Thyroid gland (tissue), 4 donors: ENCODE measurements at regions not wholly inside any gene's neighbourhood (a gene's known extent, or its start where the extent isn't known, plus 50 kb on each side); places are given as distances from the start of the nearest gene placed in this dataset.

ENCODE experiments used
- POLR2A ChIP-seq, 2 donors: fragments of 450-650 bp; IDR thresholded peaks; one replicate each; pipeline ENCODE4 v1.6.1; 2017; ENCODE audit warnings: antibody characterized with exemption in 2 of 2, mild to moderate bottlenecking in 2 of 2, moderate library complexity in 1 of 2
- TF ChIP-seq, protein P1 (sequence below), 6 experiments: fragments of 200-600 bp in 3 of 6; fragments of 450-650 bp in 3 of 6; sonication (generic) in 3 of 6; IDR thresholded peaks; one replicate each; pipeline ENCODE4 v1.5.1; 2016 to 2019; ENCODE audit warnings: antibody characterized with exemption in 6 of 6, mild to moderate bottlenecking in 2 of 6, inconsistent platforms in 1 of 6, moderate library complexity in 1 of 6

- TF ChIP-seq, protein P1, sequence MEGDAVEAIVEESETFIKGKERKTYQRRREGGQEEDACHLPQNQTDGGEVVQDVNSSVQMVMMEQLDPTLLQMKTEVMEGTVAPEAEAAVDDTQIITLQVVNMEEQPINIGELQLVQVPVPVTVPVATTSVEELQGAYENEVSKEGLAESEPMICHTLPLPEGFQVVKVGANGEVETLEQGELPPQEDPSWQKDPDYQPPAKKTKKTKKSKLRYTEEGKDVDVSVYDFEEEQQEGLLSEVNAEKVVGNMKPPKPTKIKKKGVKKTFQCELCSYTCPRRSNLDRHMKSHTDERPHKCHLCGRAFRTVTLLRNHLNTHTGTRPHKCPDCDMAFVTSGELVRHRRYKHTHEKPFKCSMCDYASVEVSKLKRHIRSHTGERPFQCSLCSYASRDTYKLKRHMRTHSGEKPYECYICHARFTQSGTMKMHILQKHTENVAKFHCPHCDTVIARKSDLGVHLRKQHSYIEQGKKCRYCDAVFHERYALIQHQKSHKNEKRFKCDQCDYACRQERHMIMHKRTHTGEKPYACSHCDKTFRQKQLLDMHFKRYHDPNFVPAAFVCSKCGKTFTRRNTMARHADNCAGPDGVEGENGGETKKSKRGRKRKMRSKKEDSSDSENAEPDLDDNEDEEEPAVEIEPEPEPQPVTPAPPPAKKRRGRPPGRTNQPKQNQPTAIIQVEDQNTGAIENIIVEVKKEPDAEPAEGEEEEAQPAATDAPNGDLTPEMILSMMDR (IDR thresholded peaks at IDR 0.05): no peak
- TF ChIP-seq POLR2A (IDR thresholded peaks at IDR 0.05): no peak
Measured at GRCh38 chr5:154540600-154540999, 62.6 kb upstream of the HAND1 start.
